ENCODE measurements at regions not wholly inside any gene's neighbourhood (a gene's known extent, or its start where the extent isn't known, plus 50 kb on each side); places are given as distances from the start of the nearest gene placed in this dataset.
A peak's percentile ranks its signal among the peaks of the same experiment; 100 is the strongest.

- no peaks in the 10 kb centered on the region for H3K9me3 ChIP-seq
- no peak overlapping the region for H3K4me3 ChIP-seq
- DNase-seq = no peak
- no peak overlapping the region for H3K27ac ChIP-seq
- H3K4me1 ChIP-seq = no peaks in the 10 kb centered on the region
- no peak for ATAC-seq
- TF ChIP-seq CTCF (IDR thresholded peaks at IDR 0.05) (no peak), POLR2A (IDR thresholded peaks at IDR 0.05) (no peak)
- peaks cover 0 to 3% (median 0%) of the 10 kb centered on the region in 9 donors for H3K27me3 ChIP-seq
- 58 to 68% (median 60%) methylated on average over 12 of the region's 12 CpGs for WGBS, 4 donors
- no peaks in the 10 kb centered on the region for H3K36me3 ChIP-seq
- intact Hi-C loops (cut with DNase I) = no loop called here
These were observed 79.6 kb upstream of the HS3ST2 start for GRCh38 chr16:22734368-22734767.

GRCh38 chr16:22736791-22737190 lies 77.2 kb upstream of the HS3ST2 start:
- Histone ChIP-seq H3K27ac (no peak overlapping the region), H3K4me3 (no peak overlapping the region), H3K27me3 (no peaks in the 10 kb centered on the region), H3K4me1 (no peaks in the 10 kb centered on the region), H3K36me3 (no peaks in the 10 kb centered on the region), H3K9me3 (peaks cover 0 to 6% (median 0%) of the 10 kb centered on the region in 12 donors)
- TF ChIP-seq POLR2A (IDR thresholded peaks at IDR 0.05) (no peak), CTCF (IDR thresholded peaks at IDR 0.05) (no peak)
- DNase-seq (no peak), ATAC-seq (no peak)
- WGBS, 4 donors = 77 to 93% (median 86%) methylated on average over 1 of the region's 1 CpG
- intact Hi-C loops (cut with DNase I) = no loop called here

- Histone ChIP-seq H3K4me1 (no peaks in the 10 kb centered on the region), H3K4me3 (no peak overlapping the region), H3K27me3 (no peaks in the 10 kb centered on the region), H3K9me3 (peaks cover 0 to 6% (median 0%) of the 10 kb centered on the region in 12 donors), H3K36me3 (no peaks in the 10 kb centered on the region), H3K27ac (no peak overlapping the region)
- no peak for DNase-seq
- peak in 1 of 4 donors; percentile 54 for ATAC-seq
- intact Hi-C loops (cut with DNase I) = no loop called here
- 66 to 71% (median 67%) methylated on average over 3 of the region's 3 CpGs for WGBS, 4 donors
- TF ChIP-seq CTCF (IDR thresholded peaks at IDR 0.05) = no peak
- no peak for TF ChIP-seq POLR2A (IDR thresholded peaks at IDR 0.05)
These were observed 74.9 kb upstream of the HS3ST2 start for GRCh38 chr16:22739077-22739476.

GRCh38 chr16:22743401-22743800 lies 70.6 kb upstream of the HS3ST2 start:
- Histone ChIP-seq H3K4me3 (no peak overlapping the region), H3K9me3 (peaks cover 0 to 13% (median 0%) of the 10 kb centered on the region in 12 donors), H3K27me3 (no peaks in the 10 kb centered on the region), H3K36me3 (no peaks in the 10 kb centered on the region), H3K4me1 (no peaks in the 10 kb centered on the region), H3K27ac (no peak overlapping the region)
- ATAC-seq (no peak), DNase-seq (no peak)
- no peak for TF ChIP-seq POLR2A (IDR thresholded peaks at IDR 0.05)
- no peak for TF ChIP-seq CTCF (IDR thresholded peaks at IDR 0.05)
- 66 to 70% (median 69%) methylated on average over 4 of the region's 4 CpGs for WGBS, 4 donors
- intact Hi-C loops (cut with DNase I) = no loop called here
